ENCODE measurements at regions not wholly inside any gene's neighbourhood (a gene's known extent, or its start where the extent isn't known, plus 50 kb on each side); places are given as distances from the start of the nearest gene placed in this dataset.
"Not testable (repeated sequence)": the region's sequence is repeated elsewhere in the genome, so short reads cannot be mapped to it uniquely, and the experiment has no call there.

- not testable (repeated sequence) for DNase-seq; H3K36me3 ChIP-seq (ENCODE audit: control insufficient read depth, insufficient read depth, low read length); H3K4me1 ChIP-seq (ENCODE audit: control insufficient read depth, low read depth, low read length); H4K8ac ChIP-seq (ENCODE audit: low read depth, low read length); H2BK120ac ChIP-seq (ENCODE audit: low read depth, low read length); H3K9ac ChIP-seq (ENCODE audit: low read length); H3K79me1 ChIP-seq (ENCODE audit: low read length); H4K5ac ChIP-seq (ENCODE audit: low read length); H3K23ac ChIP-seq (ENCODE audit: low read length); H3K18ac ChIP-seq (ENCODE audit: low read length); H2BK5ac ChIP-seq (ENCODE audit: low read length); H2BK15ac ChIP-seq (replicated peaks; ENCODE audit: low read depth); H3K56ac ChIP-seq (ENCODE audit: low read length); H2AK5ac ChIP-seq (ENCODE audit: low read length); H3K27ac ChIP-seq (ENCODE audit: low read depth, low read length); H3K4me2 ChIP-seq (ENCODE audit: low read length); H3K79me2 ChIP-seq (ENCODE audit: control insufficient read depth, insufficient read depth, low read length); H3K4me3 ChIP-seq (ENCODE audit: low read length); H3K4ac ChIP-seq (ENCODE audit: low read depth, low read length); H3K27me3 ChIP-seq (ENCODE audit: insufficient read depth, low read length, poor library complexity)
- no CpG with 5 or more reads among the region's 20 CpGs for WGBS (ENCODE audit: extremely low coverage, insufficient coverage, low lambda C conversion rate)
These were observed 248.2 kb downstream of the ADGRD1 start for GRCh38 chr12:131201912-131202311.

GRCh38 chr12:131202592-131203378 is 249.1 kb downstream of the ADGRD1 start:
- Histone ChIP-seq H3K79me1 (ENCODE audit: low read length) (no peaks in the 10 kb centered on the region), H3K4me3 (ENCODE audit: low read length) (no peak overlapping the region), H3K27me3 (ENCODE audit: insufficient read depth, low read length, poor library complexity) (no peaks in the 10 kb centered on the region), H4K8ac (ENCODE audit: low read depth, low read length) (no peak overlapping the region), H3K18ac (ENCODE audit: low read length) (no peak overlapping the region), H3K4me1 (ENCODE audit: control insufficient read depth, low read depth, low read length) (no peaks in the 10 kb centered on the region), H4K5ac (ENCODE audit: low read length) (no peak overlapping the region), H2BK120ac (ENCODE audit: low read depth, low read length) (no peak overlapping the region), H3K36me3 (ENCODE audit: control insufficient read depth, insufficient read depth, low read length) (no peaks in the 10 kb centered on the region), H3K4ac (ENCODE audit: low read depth, low read length) (no peak overlapping the region), H2AK5ac (ENCODE audit: low read length) (no peak overlapping the region), H2BK5ac (ENCODE audit: low read length) (no peak overlapping the region), H3K27ac (ENCODE audit: low read depth, low read length) (no peak overlapping the region), H3K4me2 (ENCODE audit: low read length) (no peak overlapping the region), H3K23ac (ENCODE audit: low read length) (no peak overlapping the region), H3K56ac (ENCODE audit: low read length) (no peak overlapping the region), H3K9ac (ENCODE audit: low read length) (no peak overlapping the region), H2BK15ac (replicated peaks; ENCODE audit: low read depth) (no peak overlapping the region), H3K79me2 (ENCODE audit: control insufficient read depth, insufficient read depth, low read length) (no peaks in the 10 kb centered on the region)
- DNase-seq, result no peak
- WGBS (ENCODE audit: extremely low coverage, insufficient coverage, low lambda C conversion rate), result no CpG with 5 or more reads among the region's 40 CpGs

- Histone ChIP-seq H2BK120ac (ENCODE audit: low read depth, low read length) (no peak overlapping the region), H3K56ac (ENCODE audit: low read length) (no peak overlapping the region), H3K9ac (ENCODE audit: low read length) (no peak overlapping the region), H2AK5ac (ENCODE audit: low read length) (no peak overlapping the region), H2BK5ac (ENCODE audit: low read length) (no peak overlapping the region), H4K5ac (ENCODE audit: low read length) (no peak overlapping the region), H3K4me1 (ENCODE audit: control insufficient read depth, low read depth, low read length) (no peaks in the 10 kb centered on the region), H3K36me3 (ENCODE audit: control insufficient read depth, insufficient read depth, low read length) (no peaks in the 10 kb centered on the region), H3K4ac (ENCODE audit: low read depth, low read length) (no peak overlapping the region), H3K27me3 (ENCODE audit: insufficient read depth, low read length, poor library complexity) (no peaks in the 10 kb centered on the region), H3K27ac (ENCODE audit: low read depth, low read length) (no peak overlapping the region), H3K4me3 (ENCODE audit: low read length) (no peak overlapping the region), H3K79me1 (ENCODE audit: low read length) (no peaks in the 10 kb centered on the region), H2BK15ac (replicated peaks; ENCODE audit: low read depth) (no peak overlapping the region), H3K18ac (ENCODE audit: low read length) (no peak overlapping the region), H3K23ac (ENCODE audit: low read length) (no peak overlapping the region), H4K8ac (ENCODE audit: low read depth, low read length) (no peak overlapping the region), H3K4me2 (ENCODE audit: low read length) (no peak overlapping the region), H3K79me2 (ENCODE audit: control insufficient read depth, insufficient read depth, low read length) (no peaks in the 10 kb centered on the region)
- no peak for DNase-seq
- WGBS (ENCODE audit: extremely low coverage, insufficient coverage, low lambda C conversion rate), result no CpG with 5 or more reads among the region's 25 CpGs
These were observed 250.1 kb downstream of the ADGRD1 start for GRCh38 chr12:131203666-131204415.

GRCh38 chr12:131204416-131205274 is 250.9 kb downstream of the ADGRD1 start:
- no peak overlapping the region for H3K18ac ChIP-seq (ENCODE audit: low read length)
- H3K4ac ChIP-seq (ENCODE audit: low read depth, low read length), result no peak overlapping the region
- no peak overlapping the region for H3K4me3 ChIP-seq (ENCODE audit: low read length)
- no peaks in the 10 kb centered on the region for H3K36me3 ChIP-seq (ENCODE audit: control insufficient read depth, insufficient read depth, low read length)
- no peak overlapping the region for H2BK120ac ChIP-seq (ENCODE audit: low read depth, low read length)
- no peak overlapping the region for H2AK5ac ChIP-seq (ENCODE audit: low read length)
- H2BK5ac ChIP-seq (ENCODE audit: low read length), result no peak overlapping the region
- no peak overlapping the region for H2BK15ac ChIP-seq (replicated peaks; ENCODE audit: low read depth)
- H3K56ac ChIP-seq (ENCODE audit: low read length), result no peak overlapping the region
- no peak overlapping the region for H3K27ac ChIP-seq (ENCODE audit: low read depth, low read length)
- H3K23ac ChIP-seq (ENCODE audit: low read length), result no peak overlapping the region
- H4K8ac ChIP-seq (ENCODE audit: low read depth, low read length), result no peak overlapping the region
- WGBS (ENCODE audit: extremely low coverage, insufficient coverage, low lambda C conversion rate), result no CpG with 5 or more reads among the region's 17 CpGs
- H3K9ac ChIP-seq (ENCODE audit: low read length), result no peak overlapping the region
- no peak for DNase-seq
- no peak overlapping the region for H3K4me2 ChIP-seq (ENCODE audit: low read length)
- no peaks in the 10 kb centered on the region for H3K79me2 ChIP-seq (ENCODE audit: control insufficient read depth, insufficient read depth, low read length)
- no peaks in the 10 kb centered on the region for H3K27me3 ChIP-seq (ENCODE audit: insufficient read depth, low read length, poor library complexity)
- no peak overlapping the region for H4K5ac ChIP-seq (ENCODE audit: low read length)
- H3K79me1 ChIP-seq (ENCODE audit: low read length), result no peaks in the 10 kb centered on the region
- no peaks in the 10 kb centered on the region for H3K4me1 ChIP-seq (ENCODE audit: control insufficient read depth, low read depth, low read length)

- H3K18ac ChIP-seq (ENCODE audit: low read length); H3K4me2 ChIP-seq (ENCODE audit: low read length); H3K4me1 ChIP-seq (ENCODE audit: control insufficient read depth, low read depth, low read length); H3K56ac ChIP-seq (ENCODE audit: low read length); H4K5ac ChIP-seq (ENCODE audit: low read length); H3K9ac ChIP-seq (ENCODE audit: low read length); H2BK120ac ChIP-seq (ENCODE audit: low read depth, low read length); H3K79me2 ChIP-seq (ENCODE audit: control insufficient read depth, insufficient read depth, low read length); H2AK5ac ChIP-seq (ENCODE audit: low read length); DNase-seq; H4K8ac ChIP-seq (ENCODE audit: low read depth, low read length); H3K79me1 ChIP-seq (ENCODE audit: low read length); H2BK15ac ChIP-seq (replicated peaks; ENCODE audit: low read depth); H3K4me3 ChIP-seq (ENCODE audit: low read length); H3K4ac ChIP-seq (ENCODE audit: low read depth, low read length); H3K36me3 ChIP-seq (ENCODE audit: control insufficient read depth, insufficient read depth, low read length); H3K27me3 ChIP-seq (ENCODE audit: insufficient read depth, low read length, poor library complexity); H3K27ac ChIP-seq (ENCODE audit: low read depth, low read length); H2BK5ac ChIP-seq (ENCODE audit: low read length); H3K23ac ChIP-seq (ENCODE audit: low read length): not testable (repeated sequence)
- no CpG with 5 or more reads among the region's 23 CpGs for WGBS (ENCODE audit: extremely low coverage, insufficient coverage, low lambda C conversion rate)
These were observed 251.7 kb downstream of the ADGRD1 start for GRCh38 chr12:131205275-131205933.

Measured in mesendoderm (in vitro differentiated cells).